HuH-7.5 (cell line): ENCODE measurements at regions not wholly inside any gene's neighbourhood (a gene's known extent, or its start where the extent isn't known, plus 50 kb on each side); places are given as distances from the start of the nearest gene placed in this dataset.

ENCODE experiments used
- DNase-seq: peaks from one replicate; pipeline ENCODE4 v3.0.0; 2011; ENCODE audit warnings: low spot score

GRCh38 chr6:33921745-33922144, 117.9 kb upstream of the MLN start:
- no peak for DNase-seq

- DNase-seq, result no peak
Observed at GRCh38 chr6:33918175-33918695, 114.4 kb upstream of the MLN start.

GRCh38 chr6:33915134-33915533, 111.3 kb upstream of the MLN start:
- DNase-seq, result no peak

- DNase-seq, result no peak
Observed at GRCh38 chr6:33914645-33915044, 110.8 kb upstream of the MLN start.

- no peak for DNase-seq
Observed at GRCh38 chr6:33912195-33912594, 108.4 kb upstream of the MLN start.

- DNase-seq, result no peak
Observed at GRCh38 chr6:33911488-33911887, 107.7 kb upstream of the MLN start.

- DNase-seq, result no peak
Observed at GRCh38 chr6:33910594-33910993, 106.8 kb upstream of the MLN start.

- no peak for DNase-seq
Observed at GRCh38 chr6:33909737-33910136, 105.9 kb upstream of the MLN start.

GRCh38 chr6:33908025-33908424, 104.2 kb upstream of the MLN start:
- DNase-seq, result peak; percentile 29

GRCh38 chr6:33907227-33907626, 103.4 kb upstream of the MLN start:
- DNase-seq, result no peak

GRCh38 chr6:33906439-33906838, 102.6 kb upstream of the MLN start:
- no peak for DNase-seq

- no peak for DNase-seq
Observed at GRCh38 chr6:33905071-33905609, 101.3 kb upstream of the MLN start.

- no peak for DNase-seq
Observed at GRCh38 chr6:33904747-33905065, 100.9 kb upstream of the MLN start.

- no peak for DNase-seq
Observed at GRCh38 chr6:33904050-33904746, 100.4 kb upstream of the MLN start.

GRCh38 chr6:33903579-33903978, 99.8 kb upstream of the MLN start:
- DNase-seq, result no peak

- DNase-seq, result no peak
Observed at GRCh38 chr6:33902457-33902853, 98.7 kb upstream of the MLN start.

- no peak for DNase-seq
Observed at GRCh38 chr6:33901822-33902456, 98.1 kb upstream of the MLN start.

- no peak for DNase-seq
Observed at GRCh38 chr6:33898771-33899170, 95.0 kb upstream of the MLN start.

GRCh38 chr6:33897189-33897780, 93.5 kb upstream of the MLN start:
- no peak for DNase-seq

GRCh38 chr6:33896391-33897188, 92.8 kb upstream of the MLN start:
- no peak for DNase-seq

- no peak for DNase-seq
Observed at GRCh38 chr6:33895988-33896387, 92.2 kb upstream of the MLN start.

GRCh38 chr6:33895296-33895695, 91.5 kb upstream of the MLN start:
- no peak for DNase-seq
